ENCODE measurements at regions not wholly inside any gene's neighbourhood (a gene's known extent, or its start where the extent isn't known, plus 50 kb on each side); places are given as distances from the start of the nearest gene placed in this dataset.
A peak's percentile ranks its signal among the peaks of the same experiment; 100 is the strongest.
"Not testable (repeated sequence)": the region's sequence is repeated elsewhere in the genome, so short reads cannot be mapped to it uniquely, and the experiment has no call there.

- DNase-seq = no peak
Measured at GRCh38 chr9:95729669-95730368, 145.7 kb upstream of the ERCC6L2 start.

- no peak for DNase-seq
Measured at GRCh38 chr9:95729046-95729445, 146.4 kb upstream of the ERCC6L2 start.

- DNase-seq = no peak
Measured at GRCh38 chr9:95727947-95728520, 147.5 kb upstream of the ERCC6L2 start.

- peak in 1 of 6 experiments; percentile 15 for DNase-seq
Measured at GRCh38 chr9:95726756-95727155, 148.7 kb upstream of the ERCC6L2 start.

GRCh38 chr9:95725045-95725444 is 150.4 kb upstream of the ERCC6L2 start:
- DNase-seq = no peak

DNA sequence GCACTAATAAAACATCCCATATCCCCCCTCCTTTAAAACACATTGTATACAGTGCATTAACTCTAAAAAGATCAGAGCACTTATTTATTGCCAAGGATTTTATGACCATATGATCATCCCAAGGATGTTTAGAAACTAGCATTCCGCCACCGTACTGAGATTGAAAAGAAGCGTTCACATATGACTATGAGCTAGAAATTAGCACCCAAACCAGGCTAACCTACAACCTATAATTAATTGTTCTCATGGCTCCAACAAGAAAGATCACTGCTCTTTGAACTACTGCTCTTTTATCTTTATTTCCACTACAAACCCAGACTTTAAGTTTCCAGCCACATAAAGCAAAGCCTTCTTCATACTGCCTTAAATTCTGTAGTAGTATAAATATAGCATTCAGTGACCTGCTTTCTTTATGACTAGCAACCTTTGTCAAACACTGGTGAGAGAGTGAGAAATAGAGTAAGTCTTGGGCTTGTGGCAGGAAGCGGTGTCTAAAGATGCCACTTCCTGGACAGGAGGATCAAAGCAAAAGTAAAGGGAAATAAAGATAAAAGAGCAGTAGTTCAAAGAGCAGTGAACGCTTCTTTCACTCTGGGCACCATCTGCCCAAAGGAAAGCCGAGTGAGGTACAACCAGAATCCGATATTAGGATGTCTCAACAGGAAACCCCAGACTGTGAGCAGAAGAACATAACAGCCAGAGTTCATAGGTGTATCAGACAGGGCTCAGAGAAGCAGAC is 151.1 kb upstream of the ERCC6L2 start:
- peak; percentile 36 to 95 (median 75) for DNase-seq

- DNase-seq = no peak
Measured at GRCh38 chr9:95722141-95722540, 153.3 kb upstream of the ERCC6L2 start.

DNA sequence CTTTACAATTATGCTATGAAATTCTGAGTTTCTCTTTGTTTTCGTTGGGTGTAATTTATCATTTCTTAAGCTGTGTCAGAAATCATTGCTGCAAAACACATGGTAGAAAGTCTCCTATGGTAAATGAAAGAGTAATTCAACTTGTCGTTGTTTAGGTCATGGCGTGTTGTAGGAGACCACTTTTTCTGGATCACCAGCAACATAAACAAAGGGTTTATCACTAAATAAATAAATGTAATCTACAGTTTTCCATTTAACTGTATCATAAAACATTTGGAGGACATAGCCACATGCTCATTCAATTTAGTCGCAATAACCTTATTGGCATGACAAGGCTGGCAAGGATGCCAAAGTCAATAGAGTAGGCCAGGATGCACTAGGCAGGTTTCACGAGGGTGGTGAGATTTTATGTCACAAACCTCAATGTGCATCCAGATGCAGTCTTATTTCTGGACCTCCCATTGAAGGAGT is 154.4 kb upstream of the ERCC6L2 start:
- DNase-seq = no peak

- DNase-seq = no peak
Measured at GRCh38 chr9:95720496-95720895, 155.0 kb upstream of the ERCC6L2 start.

DNA sequence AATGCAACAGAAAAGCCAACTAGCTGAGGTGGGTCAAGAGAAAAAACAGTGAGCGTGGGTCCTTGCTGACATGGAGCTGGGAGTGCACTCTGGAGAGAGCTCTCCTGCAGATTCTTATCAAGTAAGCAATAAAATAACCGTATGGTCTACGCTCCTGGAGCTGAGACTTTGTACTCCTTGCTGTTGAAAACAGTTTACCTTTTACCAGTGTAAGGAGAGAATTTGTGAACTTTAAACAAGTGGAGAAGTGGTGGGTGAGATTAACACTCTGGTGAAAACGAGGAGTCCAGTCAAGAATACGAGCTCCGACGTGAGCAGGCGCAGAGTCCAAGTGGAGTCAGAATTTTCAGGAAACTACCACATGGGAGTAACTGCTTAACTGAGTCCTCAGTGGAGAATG is 156.1 kb upstream of the ERCC6L2 start:
- DNase-seq = no peak

DNA sequence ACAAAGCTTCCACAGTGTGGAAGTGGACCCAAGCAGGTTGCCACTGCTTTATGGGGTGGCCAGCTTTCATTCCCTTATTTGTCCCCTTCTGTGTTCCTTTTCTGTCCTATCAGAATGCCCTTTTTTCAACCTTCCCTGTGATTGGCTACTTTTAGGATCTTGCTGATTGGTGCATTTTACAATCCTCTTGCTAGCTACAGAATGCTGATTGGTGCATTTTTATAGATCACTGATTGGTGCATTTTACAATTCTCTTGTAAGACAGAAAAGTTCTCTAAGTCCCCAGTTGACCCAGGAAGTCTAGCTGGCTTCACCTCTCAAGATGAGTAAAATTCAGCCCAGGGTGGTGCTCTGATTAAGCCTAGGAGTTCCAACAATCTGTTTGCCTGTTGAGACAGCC is 157.2 kb upstream of the ERCC6L2 start:
- DNase-seq = no peak

- no peak for DNase-seq
Measured at GRCh38 chr9:95715868-95716435, 159.5 kb upstream of the ERCC6L2 start.

DNA sequence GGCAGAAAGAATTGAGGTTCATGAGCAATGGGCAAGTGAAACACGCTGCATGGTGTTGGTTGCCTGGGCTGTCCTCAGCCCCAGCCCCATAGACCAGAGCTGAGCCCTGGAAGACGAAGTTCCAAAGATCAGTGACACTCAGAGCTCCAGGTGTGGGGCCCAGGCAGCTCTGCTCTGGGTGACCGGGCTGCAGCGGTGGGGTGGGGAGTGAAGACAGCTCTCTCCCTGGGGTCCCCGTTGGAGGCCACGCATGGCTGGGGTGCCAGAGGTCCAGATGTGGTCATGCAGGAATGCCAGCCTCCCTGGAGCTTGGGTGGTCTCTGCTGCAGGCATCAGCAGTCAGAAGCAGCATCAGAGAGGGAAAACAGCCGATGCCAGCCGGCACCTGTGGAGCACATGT is 165.0 kb upstream of the ERCC6L2 start:
- DNase-seq = no peak

DNA sequence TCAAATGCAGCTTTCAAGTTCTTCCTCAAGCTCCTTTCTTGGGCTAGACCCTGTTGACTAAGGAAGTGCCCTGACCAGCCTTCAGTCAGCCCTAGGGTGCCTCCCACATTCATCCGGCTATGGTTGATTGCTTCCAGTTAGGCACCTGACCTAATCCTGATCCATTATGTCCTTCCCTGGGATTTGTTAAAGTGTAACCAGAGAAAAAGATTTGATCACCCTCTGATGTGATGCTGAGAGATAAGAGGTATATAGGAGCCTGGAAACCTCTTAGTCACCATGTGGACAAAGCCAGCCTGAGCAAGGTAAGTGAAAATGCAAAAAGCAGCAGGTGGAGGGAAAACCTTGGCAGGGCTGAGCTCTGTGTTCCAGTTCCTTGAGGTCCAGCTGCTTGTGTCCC is 178.8 kb upstream of the ERCC6L2 start:
- no peak for DNase-seq

GRCh38 chr9:95691435-95691834 is 174.7 kb upstream of the PTCH1 start:
- DNase-seq = no peak

DNA sequence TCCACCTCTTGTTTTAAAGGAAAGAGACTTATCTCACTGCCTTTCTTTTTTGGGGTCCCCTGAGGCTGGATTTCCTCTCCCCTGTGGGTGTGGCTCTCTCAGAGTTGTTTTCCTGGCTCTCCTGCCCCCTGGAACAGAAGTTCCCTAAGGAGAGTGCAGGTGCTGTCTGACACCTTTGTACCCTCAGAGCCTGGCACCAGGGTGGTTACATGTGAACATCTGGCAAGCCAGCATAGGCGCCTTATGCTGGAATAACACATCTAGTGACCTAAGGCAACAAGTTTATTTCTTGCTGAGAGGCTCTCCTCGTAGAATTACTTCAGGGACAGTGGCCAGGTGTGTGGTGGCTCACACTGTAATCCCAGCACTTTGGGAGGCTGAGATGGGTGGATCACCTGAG is 172.9 kb upstream of the PTCH1 start:
- no peak for DNase-seq

- DNase-seq = no peak
Measured at GRCh38 chr9:95684516-95684915, 167.7 kb upstream of the PTCH1 start.

- not testable (repeated sequence) for DNase-seq
Measured at GRCh38 chr9:95680306-95680705, 163.5 kb upstream of the PTCH1 start.

DNA sequence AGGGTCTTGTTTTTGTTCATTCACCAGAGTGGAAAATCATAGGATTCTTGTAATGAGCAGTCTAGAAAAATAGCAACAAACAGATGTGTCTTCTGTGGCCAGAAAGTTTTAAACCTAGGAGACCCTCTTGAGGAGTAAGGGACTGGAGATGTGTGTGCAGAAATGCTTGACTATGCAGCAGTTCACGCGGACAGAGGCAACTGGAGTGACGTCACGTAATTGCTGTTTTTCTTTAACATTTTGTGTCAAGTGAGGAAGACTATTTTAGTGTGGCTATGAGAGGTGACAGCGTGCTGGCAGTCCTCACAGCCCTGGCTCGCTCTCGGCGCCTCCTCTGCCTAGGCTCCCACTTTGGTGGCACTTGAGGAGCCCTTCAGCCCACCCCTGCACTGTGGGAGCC is 163.1 kb upstream of the PTCH1 start:
- DNase-seq = no peak

GRCh38 chr9:95678759-95679158 is 162.0 kb upstream of the PTCH1 start:
- DNase-seq = no peak

DNA sequence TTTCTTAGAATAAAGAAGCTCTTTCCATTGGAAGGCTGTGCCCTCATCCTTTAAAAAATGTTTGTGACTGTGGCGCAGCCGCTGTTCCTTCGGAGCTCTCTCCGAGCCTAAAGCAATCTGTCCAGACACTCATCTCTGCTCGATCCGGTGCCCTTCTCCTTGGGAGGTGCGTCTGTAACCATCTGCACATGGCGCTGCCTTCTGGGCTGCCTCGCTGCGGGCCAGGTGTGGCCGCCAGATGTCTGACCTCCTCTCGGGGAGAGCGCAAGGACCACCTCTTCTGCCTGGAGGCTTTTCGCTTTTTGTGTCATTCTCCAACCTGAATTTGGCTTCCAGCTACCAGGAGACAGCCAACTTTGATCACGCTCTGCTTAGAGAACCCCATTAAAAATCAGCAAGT is 153.4 kb upstream of the PTCH1 start:
- no peak for DNase-seq

- DNase-seq = no peak
Measured at GRCh38 chr9:95669253-95669652, 152.5 kb upstream of the PTCH1 start.

DNA sequence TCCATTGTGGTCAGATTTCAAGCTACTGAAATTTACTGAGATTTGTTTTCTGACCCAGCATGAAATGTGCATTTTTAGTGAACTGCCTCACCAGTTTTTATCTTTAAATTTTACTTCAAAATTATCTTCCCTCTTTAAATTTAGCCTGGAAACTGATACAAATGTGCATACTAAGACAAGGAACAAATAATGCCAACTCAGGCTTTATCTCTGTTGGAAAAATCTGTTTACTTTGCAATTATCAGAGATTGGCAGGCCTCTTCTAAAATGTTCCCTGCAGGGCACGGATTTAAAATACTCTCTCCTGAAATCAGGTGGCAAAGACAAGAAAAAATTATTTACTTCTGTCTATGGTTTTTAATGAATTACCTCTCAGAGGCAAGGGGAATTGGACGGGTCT is 151.0 kb upstream of the PTCH1 start:
- DNase-seq = no peak

- DNase-seq = no peak
Measured at GRCh38 chr9:95666785-95667155, 150.0 kb upstream of the PTCH1 start.

All from stimulated activated naive CD4-positive, alpha-beta T cell (primary cell).